ENCODE measurements at regions not wholly inside any gene's neighbourhood (a gene's known extent, or its start where the extent isn't known, plus 50 kb on each side); places are given as distances from the start of the nearest gene placed in this dataset.
"Not testable (repeated sequence)": the region's sequence is repeated elsewhere in the genome, so short reads cannot be mapped to it uniquely, and the experiment has no call there.

GRCh38 chr15:44817797-44818196 lies 81.5 kb downstream of the TRIM69 start:
- not testable (repeated sequence) for DNase-seq

GRCh38 chr15:44819331-44819987 lies 83.1 kb downstream of the TRIM69 start:
- not testable (repeated sequence) for DNase-seq

GRCh38 chr15:44820535-44820934 lies 84.2 kb downstream of the TRIM69 start:
- not testable (repeated sequence) for DNase-seq

- DNase-seq, result not testable (repeated sequence)
These were observed 84.6 kb downstream of the TRIM69 start for GRCh38 chr15:44820967-44821366.

GRCh38 chr15:44824277-44825145 lies 88.2 kb downstream of the TRIM69 start:
- not testable (repeated sequence) for DNase-seq

GRCh38 chr15:44826583-44826982 lies 90.3 kb downstream of the TRIM69 start:
- not testable (repeated sequence) for DNase-seq

GRCh38 chr15:44828229-44828914 lies 92.0 kb downstream of the TRIM69 start:
- DNase-seq, result not testable (repeated sequence)

- DNase-seq, result not testable (repeated sequence)
These were observed 92.8 kb downstream of the TRIM69 start for GRCh38 chr15:44829150-44829549.

- DNase-seq, result not testable (repeated sequence)
These were observed 94.5 kb downstream of the TRIM69 start for GRCh38 chr15:44830692-44831408.

- not testable (repeated sequence) for DNase-seq
These were observed 95.0 kb downstream of the TRIM69 start for GRCh38 chr15:44831409-44831741.

- not testable (repeated sequence) for DNase-seq
These were observed 95.8 kb downstream of the TRIM69 start for GRCh38 chr15:44832133-44832532.

GRCh38 chr15:44833081-44833480 lies 96.8 kb downstream of the TRIM69 start:
- DNase-seq, result not testable (repeated sequence)

- not testable (repeated sequence) for DNase-seq
These were observed 97.4 kb downstream of the TRIM69 start for GRCh38 chr15:44833761-44834160.

GRCh38 chr15:44835082-44835481 lies 98.8 kb downstream of the TRIM69 start:
- not testable (repeated sequence) for DNase-seq

GRCh38 chr15:44836094-44836493 lies 99.8 kb downstream of the TRIM69 start:
- no peak for DNase-seq

GRCh38 chr15:44838929-44839328 lies 102.6 kb downstream of the TRIM69 start:
- not testable (repeated sequence) for DNase-seq

- DNase-seq, result not testable (repeated sequence)
These were observed 105.4 kb downstream of the TRIM69 start for GRCh38 chr15:44841762-44842161.

GRCh38 chr15:44842883-44843282 lies 106.6 kb downstream of the TRIM69 start:
- DNase-seq, result not testable (repeated sequence)

- not testable (repeated sequence) for DNase-seq
These were observed 108.6 kb downstream of the TRIM69 start for GRCh38 chr15:44844936-44845335.

GRCh38 chr15:44846156-44846555 lies 109.8 kb downstream of the TRIM69 start:
- not testable (repeated sequence) for DNase-seq

- DNase-seq, result not testable (repeated sequence)
These were observed 108.9 kb upstream of the TERB2 start for GRCh38 chr15:44847555-44847954.

GRCh38 chr15:44848859-44849258 lies 107.6 kb upstream of the TERB2 start:
- not testable (repeated sequence) for DNase-seq

Data from muscle of back (tissue), 3 donors.